Endodermal cell (in vitro differentiated cells): ENCODE measurements at regions not wholly inside any gene's neighbourhood (a gene's known extent, or its start where the extent isn't known, plus 50 kb on each side); places are given as distances from the start of the nearest gene placed in this dataset.

ENCODE experiments used
- DNase-seq: peaks from one replicate; pipeline ENCODE4 v3.0.0-alpha.2; 2017
- H3K27ac ChIP-seq: 2 replicates; pipeline ENCODE4 v1.5.1; 2013; ENCODE audit warnings: mild to moderate bottlenecking, low read depth, low read length, moderate library complexity
- H3K27me3 ChIP-seq: 2 replicates; pipeline ENCODE4 v1.6.1; 2013; ENCODE audit warnings: mild to moderate bottlenecking, low read length, moderate library complexity; ENCODE audit not compliant: insufficient read depth, control insufficient read depth, poor library complexity, severe bottlenecking
- H3K36me3 ChIP-seq: 2 replicates; pipeline ENCODE4 v1.7.0; 2013; ENCODE audit warnings: mild to moderate bottlenecking, low read length, moderate library complexity; ENCODE audit not compliant: control insufficient read depth, insufficient read depth
- H3K4me1 ChIP-seq: one replicate; pipeline ENCODE4 v1.7.0; 2013; ENCODE audit warnings: low read length; ENCODE audit not compliant: control insufficient read depth, insufficient read depth
- H3K4me3 ChIP-seq: 2 replicates; pipeline ENCODE4 v1.5.1; 2013; ENCODE audit warnings: mild to moderate bottlenecking, low read length, moderate library complexity
- H3K9ac ChIP-seq: 2 replicates; pipeline ENCODE4 v1.6.1; 2013; ENCODE audit warnings: mild to moderate bottlenecking, low read length, moderate library complexity; ENCODE audit not compliant: poor library complexity, severe bottlenecking; ENCODE audit errors: extremely low read depth
- H3K9me3 ChIP-seq: 2 replicates; pipeline ENCODE4 v1.6.1; 2013; ENCODE audit warnings: mild to moderate bottlenecking, low read length, moderate library complexity; ENCODE audit not compliant: control insufficient read depth
- H3K27ac Mint-ChIP-seq: 2 replicates; pipeline ENCODE4 v1.8.0; 2020; ENCODE audit warnings: mixed read lengths
- H3K27me3 Mint-ChIP-seq: 2 replicates; pipeline ENCODE4 v1.8.0; 2021; ENCODE audit warnings: mild to moderate bottlenecking, mixed read lengths; ENCODE audit not compliant: insufficient read depth
- H3K36me3 Mint-ChIP-seq: 2 replicates; pipeline ENCODE4 v1.8.0; 2020; ENCODE audit warnings: low read depth, mixed read lengths
- H3K4me1 Mint-ChIP-seq: 2 replicates; pipeline ENCODE4 v1.8.0; 2020; ENCODE audit warnings: mixed read lengths
- H3K4me3 Mint-ChIP-seq: 2 replicates; pipeline ENCODE4 v1.8.0; 2020; ENCODE audit warnings: mild to moderate bottlenecking, moderate library complexity, mixed read lengths
- H3K9me3 Mint-ChIP-seq: 2 replicates; pipeline ENCODE4 v1.8.0; 2020; ENCODE audit warnings: mild to moderate bottlenecking, mixed read lengths
- WGBS, 2 experiments: methylation state at CpG; one replicate each; pipeline versions ENCODE4 v1.1.5 to v1.1.7; 2013; ENCODE audit warnings: missing lambda C conversion rate in 2 of 2, mixed read lengths in 1 of 2; ENCODE audit not compliant: insufficient coverage in 1 of 2, insufficient read length in 1 of 2; 5-methylcytosine and 5-hydroxymethylcytosine counted together
- TF ChIP-seq, protein P1 (sequence below): fragments of 200-600 bp; sonication (generic); conservative IDR thresholded peaks from 2 replicates; pipeline ENCODE4 v1.5.0; 2021; ENCODE audit warnings: antibody characterized with exemption, mild to moderate bottlenecking

DNA sequence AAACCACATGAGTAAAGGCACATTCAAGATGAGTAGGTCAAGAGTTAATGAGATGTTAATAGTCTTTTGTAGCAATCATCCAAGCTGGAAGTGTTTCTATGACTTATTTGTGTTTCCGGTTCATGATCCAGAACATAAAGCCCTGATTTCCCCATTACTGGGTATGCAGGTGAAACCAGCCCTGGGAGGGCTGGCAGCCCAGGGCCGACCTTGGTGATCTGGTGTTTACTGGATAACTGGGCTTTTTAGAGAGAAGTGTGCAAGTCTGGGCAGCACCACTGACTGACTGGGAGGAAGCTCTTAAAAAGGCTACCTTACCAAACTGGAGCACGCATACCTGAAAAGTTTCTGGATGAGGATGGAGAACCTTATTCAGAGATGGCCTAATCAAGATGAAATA lies 431.6 kb upstream of the VRK2 start:
- TF ChIP-seq, protein P1, sequence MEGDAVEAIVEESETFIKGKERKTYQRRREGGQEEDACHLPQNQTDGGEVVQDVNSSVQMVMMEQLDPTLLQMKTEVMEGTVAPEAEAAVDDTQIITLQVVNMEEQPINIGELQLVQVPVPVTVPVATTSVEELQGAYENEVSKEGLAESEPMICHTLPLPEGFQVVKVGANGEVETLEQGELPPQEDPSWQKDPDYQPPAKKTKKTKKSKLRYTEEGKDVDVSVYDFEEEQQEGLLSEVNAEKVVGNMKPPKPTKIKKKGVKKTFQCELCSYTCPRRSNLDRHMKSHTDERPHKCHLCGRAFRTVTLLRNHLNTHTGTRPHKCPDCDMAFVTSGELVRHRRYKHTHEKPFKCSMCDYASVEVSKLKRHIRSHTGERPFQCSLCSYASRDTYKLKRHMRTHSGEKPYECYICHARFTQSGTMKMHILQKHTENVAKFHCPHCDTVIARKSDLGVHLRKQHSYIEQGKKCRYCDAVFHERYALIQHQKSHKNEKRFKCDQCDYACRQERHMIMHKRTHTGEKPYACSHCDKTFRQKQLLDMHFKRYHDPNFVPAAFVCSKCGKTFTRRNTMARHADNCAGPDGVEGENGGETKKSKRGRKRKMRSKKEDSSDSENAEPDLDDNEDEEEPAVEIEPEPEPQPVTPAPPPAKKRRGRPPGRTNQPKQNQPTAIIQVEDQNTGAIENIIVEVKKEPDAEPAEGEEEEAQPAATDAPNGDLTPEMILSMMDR: no peak
- H3K4me1 Mint-ChIP-seq: no peaks in the 10 kb centered on the region
- no peak overlapping the region for H3K9ac ChIP-seq
- no peaks in the 10 kb centered on the region for H3K9me3 ChIP-seq
- H3K9me3 Mint-ChIP-seq: peaks cover 5% of the 10 kb centered on the region
- no peak overlapping the region for H3K27ac ChIP-seq
- H3K36me3 Mint-ChIP-seq: no peaks in the 10 kb centered on the region
- H3K4me1 ChIP-seq: no peaks in the 10 kb centered on the region
- no peak overlapping the region for H3K4me3 Mint-ChIP-seq
- H3K27ac Mint-ChIP-seq: no peak overlapping the region
- no peaks in the 10 kb centered on the region for H3K27me3 ChIP-seq
- H3K4me3 ChIP-seq: no peak overlapping the region
- DNase-seq: no peak
- WGBS, 2 experiments: 81 to 100% methylated on average over 1 to 3 of the region's 3 CpGs
- no peaks in the 10 kb centered on the region for H3K36me3 ChIP-seq
- no peaks in the 10 kb centered on the region for H3K27me3 Mint-ChIP-seq

DNA sequence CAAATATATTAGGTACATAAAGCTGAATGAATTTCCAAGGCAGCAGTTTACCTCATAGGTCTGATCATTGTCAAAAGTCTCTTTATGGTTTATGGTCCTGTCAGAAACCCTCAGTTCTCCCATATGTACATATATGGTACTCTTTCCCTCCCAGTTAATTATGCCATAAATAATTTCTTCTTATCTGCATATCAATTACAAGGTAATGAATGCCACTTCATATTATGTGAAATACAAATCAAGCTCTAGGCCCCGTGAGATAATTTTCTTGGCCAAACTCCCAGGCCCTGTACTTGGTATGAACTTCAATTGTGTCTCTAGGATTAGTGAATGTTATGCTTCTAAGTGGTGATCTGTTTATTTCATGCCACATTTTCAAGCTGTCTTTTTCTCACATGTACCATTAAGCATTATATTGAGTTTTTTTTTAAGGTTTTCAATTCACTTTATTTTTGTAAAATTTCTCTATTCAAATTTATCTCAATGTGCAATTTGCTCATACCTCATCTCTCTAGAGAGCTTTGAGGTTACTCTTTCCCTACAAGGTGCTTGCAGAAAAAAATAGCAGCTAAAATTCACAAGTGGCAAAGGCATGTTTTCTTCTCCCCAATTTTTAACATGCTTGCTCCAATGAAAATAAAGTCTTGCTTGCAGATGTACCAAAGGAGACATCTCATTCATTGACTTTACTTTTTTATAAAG lies 430.6 kb upstream of the VRK2 start:
- WGBS, 2 experiments: 100% methylated on average over 1 of the region's 1 CpG; no CpG with 5 or more reads in 1 of the 2 experiments
- no peak for DNase-seq
- H3K4me1 ChIP-seq: no peaks in the 10 kb centered on the region
- H3K4me3 ChIP-seq: no peak overlapping the region
- no peak overlapping the region for H3K27ac ChIP-seq
- no peaks in the 10 kb centered on the region for H3K9me3 ChIP-seq
- H3K4me1 Mint-ChIP-seq: no peaks in the 10 kb centered on the region
- no peaks in the 10 kb centered on the region for H3K36me3 Mint-ChIP-seq
- TF ChIP-seq, protein P1: no peak
- no peak overlapping the region for H3K4me3 Mint-ChIP-seq
- H3K36me3 ChIP-seq: no peaks in the 10 kb centered on the region
- peaks cover 2% of the 10 kb centered on the region for H3K9me3 Mint-ChIP-seq
- H3K27me3 Mint-ChIP-seq: no peaks in the 10 kb centered on the region
- H3K27ac Mint-ChIP-seq: no peak overlapping the region
- H3K9ac ChIP-seq: no peak overlapping the region
- no peaks in the 10 kb centered on the region for H3K27me3 ChIP-seq

GRCh38 chr2:57617318-57617717 lies 429.3 kb upstream of the VRK2 start:
- DNase-seq: no peak
- Histone ChIP-seq H3K4me1 (no peaks in the 10 kb centered on the region), H3K27ac (no peak overlapping the region), H3K9ac (no peak overlapping the region), H3K36me3 (no peaks in the 10 kb centered on the region), H3K27me3 (no peaks in the 10 kb centered on the region), H3K4me3 (no peak overlapping the region), H3K9me3 (no peaks in the 10 kb centered on the region)
- Mint-ChIP-seq H3K4me1 (no peaks in the 10 kb centered on the region), H3K9me3 (no peaks in the 10 kb centered on the region), H3K27ac (no peak overlapping the region), H3K27me3 (no peaks in the 10 kb centered on the region), H3K4me3 (no peak overlapping the region), H3K36me3 (no peaks in the 10 kb centered on the region)
- WGBS, 2 experiments: 91 to 100% methylated on average over 1 to 3 of the region's 3 CpGs
- TF ChIP-seq, protein P1: no peak
